AG10803 (cell line): ENCODE measurements at regions not wholly inside any gene's neighbourhood (a gene's known extent, or its start where the extent isn't known, plus 50 kb on each side); places are given as distances from the start of the nearest gene placed in this dataset.

Experiments used
- DNase-seq: peaks from one replicate; pipeline ENCODE4 v3.0.0; 2010; ENCODE audit warnings: low read depth
- H3K4me3 ChIP-seq: 2 replicates; pipeline ENCODE4 v1.5.1; 2011; ENCODE audit warnings: mild to moderate bottlenecking, low read length, control low read depth
- CTCF ChIP-seq: conservative IDR thresholded peaks from 2 replicates; pipeline ENCODE4 v1.5.1; 2011; ENCODE audit warnings: mild to moderate bottlenecking, low read length, control low read depth, inconsistent platforms

- H3K4me3 ChIP-seq: no peak overlapping the region
- no peak for TF ChIP-seq CTCF
- no peak for DNase-seq
Observed at GRCh38 chr6:120615238-120615637, 719.0 kb downstream of the TBC1D32 start.

GRCh38 chr6:120614723-120615122 is 719.6 kb downstream of the TBC1D32 start:
- DNase-seq: no peak
- no peak overlapping the region for H3K4me3 ChIP-seq
- no peak for TF ChIP-seq CTCF

- no peak overlapping the region for H3K4me3 ChIP-seq
- no peak for TF ChIP-seq CTCF
- peak; percentile 38 for DNase-seq
Observed at GRCh38 chr6:120608826-120609225, 725.5 kb downstream of the TBC1D32 start.

GRCh38 chr6:120606743-120607142 is 727.5 kb downstream of the TBC1D32 start:
- no peak for TF ChIP-seq CTCF
- no peak overlapping the region for H3K4me3 ChIP-seq
- no peak for DNase-seq

DNA sequence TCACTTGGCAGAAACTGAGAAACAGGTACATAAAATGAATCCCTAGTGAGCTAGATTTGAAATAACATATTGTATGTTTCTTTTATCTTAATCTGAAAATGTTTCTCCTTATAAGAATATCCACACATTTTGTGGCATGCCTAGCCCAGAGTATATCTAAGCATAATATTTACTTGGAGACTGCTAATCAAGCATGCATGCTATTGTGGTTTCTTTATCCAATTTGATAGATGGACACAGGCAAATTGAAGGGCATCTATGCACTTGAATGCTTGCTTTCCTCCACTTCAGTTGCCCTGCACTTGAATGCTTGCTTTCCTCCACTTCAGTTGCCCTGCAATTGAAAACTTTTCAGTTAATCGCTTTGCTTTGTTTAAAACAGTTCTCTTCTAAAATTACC is 729.8 kb downstream of the TBC1D32 start:
- H3K4me3 ChIP-seq: no peak overlapping the region
- no peak for DNase-seq
- TF ChIP-seq CTCF: no peak

GRCh38 chr6:120590611-120591010 is 743.7 kb downstream of the TBC1D32 start:
- no peak for DNase-seq
- H3K4me3 ChIP-seq: no peak overlapping the region
- no peak for TF ChIP-seq CTCF

DNA sequence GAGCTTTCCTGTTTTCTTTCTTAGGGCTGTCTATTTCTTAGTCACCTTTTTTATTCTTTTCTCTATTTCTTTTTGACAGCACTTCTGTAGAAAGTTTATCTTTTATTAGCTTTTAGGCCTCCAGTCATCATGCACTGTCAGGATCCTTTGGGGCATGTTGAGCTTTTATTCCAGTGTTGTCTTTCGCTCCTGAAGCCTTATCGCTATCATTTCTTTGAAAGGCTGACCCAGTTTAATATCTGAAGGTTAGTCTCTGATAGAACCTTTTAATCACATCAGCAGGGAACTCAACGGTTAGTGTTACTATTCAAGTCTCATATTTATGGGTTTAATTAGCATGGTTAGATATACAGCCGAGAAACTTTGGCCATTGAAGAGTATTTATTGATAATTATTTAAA is 745.9 kb downstream of the TBC1D32 start:
- no peak for TF ChIP-seq CTCF
- DNase-seq: no peak
- H3K4me3 ChIP-seq: no peak overlapping the region
